Lower leg skin (tissue), 3 donors: ENCODE measurements at regions not wholly inside any gene's neighbourhood (a gene's known extent, or its start where the extent isn't known, plus 50 kb on each side); places are given as distances from the start of the nearest gene placed in this dataset.

Source experiments
- POLR2A ChIP-seq, 2 donors: fragments of 450-650 bp; IDR thresholded peaks; one replicate each; pipeline ENCODE4 v1.6.1; 2016 to 2017; ENCODE audit warnings: antibody characterized with exemption in 2 of 2, mild to moderate bottlenecking in 1 of 2, moderate library complexity in 1 of 2
- TF ChIP-seq, protein P1 (sequence below), 3 donors: fragments of 450-650 bp; IDR thresholded peaks; one replicate each; pipeline ENCODE4 v1.5.1; 2016; ENCODE audit warnings: antibody characterized with exemption in 3 of 3, mild to moderate bottlenecking in 3 of 3, moderate library complexity in 2 of 3

DNA sequence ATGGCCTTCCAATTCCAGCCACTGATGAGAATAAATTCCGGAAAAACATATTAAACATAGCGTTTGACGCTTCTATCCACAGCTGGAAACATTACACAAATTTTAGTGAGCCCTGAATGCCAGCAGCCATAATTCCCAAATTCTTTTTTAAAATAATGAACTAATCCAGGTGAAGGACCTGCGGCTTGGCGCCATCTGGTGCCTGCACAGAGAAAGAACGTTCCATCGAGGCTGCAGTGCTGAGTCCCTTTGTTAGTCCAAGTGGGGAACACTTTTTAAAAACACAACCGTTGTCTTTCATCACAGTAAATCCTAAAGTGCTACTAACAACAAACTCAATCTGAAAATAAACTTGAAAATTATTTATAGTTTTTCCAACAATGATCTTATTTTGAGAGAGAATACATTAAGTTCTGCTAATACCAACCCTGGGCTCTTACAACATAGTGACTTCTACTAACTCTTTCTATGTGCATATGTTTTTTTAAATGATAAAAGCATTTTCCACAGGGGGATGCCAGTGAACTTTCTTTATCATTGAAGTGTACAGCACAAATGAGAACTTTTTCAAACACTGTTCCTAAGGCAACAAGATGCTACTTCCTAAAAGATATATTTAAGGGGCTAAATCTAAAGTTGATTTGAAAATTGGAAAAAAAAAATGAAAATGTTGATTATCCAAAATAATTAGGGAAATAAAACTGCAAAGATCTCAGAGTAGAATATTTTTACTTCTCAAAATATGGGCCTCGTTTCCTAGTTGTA, 166.9 kb upstream of the RNF32 start:
- TF ChIP-seq, protein P1, sequence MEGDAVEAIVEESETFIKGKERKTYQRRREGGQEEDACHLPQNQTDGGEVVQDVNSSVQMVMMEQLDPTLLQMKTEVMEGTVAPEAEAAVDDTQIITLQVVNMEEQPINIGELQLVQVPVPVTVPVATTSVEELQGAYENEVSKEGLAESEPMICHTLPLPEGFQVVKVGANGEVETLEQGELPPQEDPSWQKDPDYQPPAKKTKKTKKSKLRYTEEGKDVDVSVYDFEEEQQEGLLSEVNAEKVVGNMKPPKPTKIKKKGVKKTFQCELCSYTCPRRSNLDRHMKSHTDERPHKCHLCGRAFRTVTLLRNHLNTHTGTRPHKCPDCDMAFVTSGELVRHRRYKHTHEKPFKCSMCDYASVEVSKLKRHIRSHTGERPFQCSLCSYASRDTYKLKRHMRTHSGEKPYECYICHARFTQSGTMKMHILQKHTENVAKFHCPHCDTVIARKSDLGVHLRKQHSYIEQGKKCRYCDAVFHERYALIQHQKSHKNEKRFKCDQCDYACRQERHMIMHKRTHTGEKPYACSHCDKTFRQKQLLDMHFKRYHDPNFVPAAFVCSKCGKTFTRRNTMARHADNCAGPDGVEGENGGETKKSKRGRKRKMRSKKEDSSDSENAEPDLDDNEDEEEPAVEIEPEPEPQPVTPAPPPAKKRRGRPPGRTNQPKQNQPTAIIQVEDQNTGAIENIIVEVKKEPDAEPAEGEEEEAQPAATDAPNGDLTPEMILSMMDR (IDR thresholded peaks at IDR 0.05) = no peak
- no peak for TF ChIP-seq POLR2A (IDR thresholded peaks at IDR 0.05)
